HepG2 (cell line): ENCODE measurements at regions not wholly inside any gene's neighbourhood (a gene's known extent, or its start where the extent isn't known, plus 50 kb on each side); places are given as distances from the start of the nearest gene placed in this dataset.

Experiments used
- ATAC-seq: fragments of 200-7000 bp; cut with Tn5 transposase; 3 replicates; pipeline ENCODE4 v1.9.1; 2020; ENCODE audit warnings: mild to moderate bottlenecking, moderate library complexity
- BruUV-seq: library from RNA; stranded (reverse); fragments of 400-500 nt; replicated peaks from 2 replicates; lab custom pipeline; 2021; lab: Mats Ljungman, UMichigan
- CTCF ChIA-PET: fragments of 300-600 bp; formaldehyde crosslinking; extraction: SDS; loops from one replicate; lab custom pipeline; 2021; ENCODE audit warnings: low total read pairs, inconsistent platforms, low intra/inter-chr PET ratio; lab: Yijun Ruan, JAX
- POLR2A ChIA-PET: fragments of 350-600 bp; sonication (Branson Sonifier 250); formaldehyde crosslinking; loops from one replicate; lab custom pipeline; 2020; ENCODE audit warnings: antibody characterized with exemption, inconsistent platforms; lab: Yijun Ruan, JAX
- DNase-seq: peaks from one replicate; pipeline ENCODE4 v3.0.0-alpha.2; 2015; ENCODE audit warnings: low spot score
- FAIRE-seq: peaks from 3 replicates; lab custom pipeline; 2011; peaks lifted over from hg19 to GRCh38; lab: Jason Lieb, UNC
- H2AFZ ChIP-seq: one replicate; pipeline ENCODE4 v1.6.1; 2011; ENCODE audit warnings: low read length, inconsistent platforms
- H3K27ac ChIP-seq: fragments of 300-600 bp; 3 replicates; pipeline ENCODE4 v1.8.0; 2011; ENCODE audit warnings: mixed run types, mild to moderate bottlenecking, mixed read lengths, low read length, inconsistent platforms; ENCODE audit not compliant: insufficient read depth; ENCODE audit errors: extremely low read length
- H3K27me3 ChIP-seq, 2 experiments: fragments of 200-600 bp in 1 of 2; 2 replicates in 1 of 2; 3 replicates in 1 of 2; pipeline versions ENCODE4 v1.6.0 to v1.8.0; 2011; ENCODE audit warnings: low read length in 2 of 2, mild to moderate bottlenecking in 2 of 2, moderate library complexity in 2 of 2, inconsistent platforms in 1 of 2; ENCODE audit not compliant: insufficient read depth in 2 of 2, control insufficient read depth in 1 of 2
- H3K36me3 ChIP-seq, 2 experiments: fragments of 200-600 bp in 1 of 2; replicated peaks in 1 of 2; 2 replicates in 1 of 2; 3 replicates in 1 of 2; pipeline versions ENCODE4 v1.5.1 to v1.8.0; 2011; ENCODE audit warnings: low read length in 2 of 2, inconsistent platforms in 1 of 2; ENCODE audit not compliant: insufficient read depth in 2 of 2, control insufficient read depth in 1 of 2
- H3K4me1 ChIP-seq: 2 replicates; pipeline ENCODE4 v1.5.1; 2012; ENCODE audit warnings: low read length, inconsistent platforms; ENCODE audit not compliant: insufficient read depth
- H3K4me2 ChIP-seq: 2 replicates; pipeline ENCODE4 v1.6.0; 2011; ENCODE audit warnings: low read depth, low read length, inconsistent platforms
- H3K4me3 ChIP-seq, 3 experiments: fragments of 200-600 bp in 1 of 3; sonication (generic), shearing (Covaris generic) in 1 of 3; replicated peaks in 1 of 3; 2 replicates each; pipeline ENCODE4 v1.5.1; 2011 to 2016; ENCODE audit warnings: low read length in 3 of 3, inconsistent platforms in 2 of 3, low read depth in 2 of 3, mild to moderate bottlenecking in 2 of 3, control low read depth in 1 of 3, mixed read lengths in 1 of 3; ENCODE audit not compliant: insufficient read depth in 1 of 3
- H3K79me2 ChIP-seq: one replicate; pipeline ENCODE4 v1.6.1; 2011; ENCODE audit warnings: low read length, inconsistent platforms; ENCODE audit not compliant: insufficient read depth
- H3K9ac ChIP-seq: 2 replicates; pipeline ENCODE4 v1.6.0; 2011; ENCODE audit warnings: mild to moderate bottlenecking, low read depth, low read length, inconsistent platforms; ENCODE audit not compliant: insufficient read depth
- H3K9me3 ChIP-seq: 2 replicates; pipeline ENCODE4 v1.5.1; 2012; ENCODE audit warnings: mild to moderate bottlenecking, low read length
- H4K20me1 ChIP-seq: 2 replicates; pipeline ENCODE4 v1.6.0; 2011; ENCODE audit warnings: inconsistent platforms, mild to moderate bottlenecking, low read length, moderate library complexity; ENCODE audit not compliant: insufficient read depth
- CC2D1A ChIP-seq: sonication (generic); formaldehyde crosslinking; IDR thresholded peaks from 2 replicates; pipeline ENCODE4 v1.8.1; 2023; ENCODE audit warnings: mild to moderate bottlenecking, missing genetic modification reagents
- MAZ ChIP-seq, 2 experiments: sonication (generic) in 1 of 2; formaldehyde crosslinking in 1 of 2; IDR thresholded peaks; 2 replicates each; pipeline versions ENCODE4 v1.5.0 to v1.6.1; 2012 to 2020; ENCODE audit warnings: low read depth in 2 of 2, mild to moderate bottlenecking in 2 of 2, borderline replicate concordance in 1 of 2, improper control_type of control experiment in 1 of 2, low read length in 1 of 2, missing genetic modification reagents in 1 of 2, moderate library complexity in 1 of 2
- MIER3 ChIP-seq: IDR thresholded peaks from 2 replicates; pipeline ENCODE4 v1.6.1; 2016; ENCODE audit warnings: missing compliant biosample characterization, borderline replicate concordance
- NR2F6 ChIP-seq, 2 experiments: IDR thresholded peaks; 2 replicates each; pipeline ENCODE4 v1.6.1; 2016; ENCODE audit warnings: antibody characterized with exemption in 1 of 2, mild to moderate bottlenecking in 1 of 2
- WGBS: methylation state at CpG from one replicate; pipeline ENCODE4 v1.1.6; 2017; ENCODE audit warnings: low lambda C conversion rate; 5-methylcytosine and 5-hydroxymethylcytosine counted together
- in situ Hi-C: cut with HindIII; loops from 2 replicates; pipeline ENCODE4 v1.10.0; 2017; ENCODE audit warnings: low pct_unique_long_range_greater_than_20kb; ENCODE audit not compliant: extremely low pct_ligation_motif_present
- intact Hi-C: fragments of 100-400 bp; cut with micrococcal nuclease; formaldehyde crosslinking; loops from one replicate; pipeline ENCODE4 v1.10.0; 2022; ENCODE audit not compliant: unreplicated experiment
- TF ChIP-seq, protein P1 (sequence below): sonication (generic); formaldehyde crosslinking; IDR thresholded peaks from 2 replicates; pipeline ENCODE4 v1.4.0; 2020; ENCODE audit warnings: missing genetic modification reagents
- TF ChIP-seq, protein P2 (sequence below): sonication (generic); formaldehyde crosslinking; IDR thresholded peaks from 2 replicates; pipeline ENCODE4 v1.8.0; 2022; ENCODE audit warnings: mild to moderate bottlenecking, missing genetic modification reagents, moderate library complexity
- TF ChIP-seq, protein P3 (sequence below): sonication (generic); formaldehyde crosslinking; IDR thresholded peaks from 2 replicates; pipeline ENCODE4 v1.4.0; 2020; ENCODE audit warnings: missing genetic modification reagents

DNA sequence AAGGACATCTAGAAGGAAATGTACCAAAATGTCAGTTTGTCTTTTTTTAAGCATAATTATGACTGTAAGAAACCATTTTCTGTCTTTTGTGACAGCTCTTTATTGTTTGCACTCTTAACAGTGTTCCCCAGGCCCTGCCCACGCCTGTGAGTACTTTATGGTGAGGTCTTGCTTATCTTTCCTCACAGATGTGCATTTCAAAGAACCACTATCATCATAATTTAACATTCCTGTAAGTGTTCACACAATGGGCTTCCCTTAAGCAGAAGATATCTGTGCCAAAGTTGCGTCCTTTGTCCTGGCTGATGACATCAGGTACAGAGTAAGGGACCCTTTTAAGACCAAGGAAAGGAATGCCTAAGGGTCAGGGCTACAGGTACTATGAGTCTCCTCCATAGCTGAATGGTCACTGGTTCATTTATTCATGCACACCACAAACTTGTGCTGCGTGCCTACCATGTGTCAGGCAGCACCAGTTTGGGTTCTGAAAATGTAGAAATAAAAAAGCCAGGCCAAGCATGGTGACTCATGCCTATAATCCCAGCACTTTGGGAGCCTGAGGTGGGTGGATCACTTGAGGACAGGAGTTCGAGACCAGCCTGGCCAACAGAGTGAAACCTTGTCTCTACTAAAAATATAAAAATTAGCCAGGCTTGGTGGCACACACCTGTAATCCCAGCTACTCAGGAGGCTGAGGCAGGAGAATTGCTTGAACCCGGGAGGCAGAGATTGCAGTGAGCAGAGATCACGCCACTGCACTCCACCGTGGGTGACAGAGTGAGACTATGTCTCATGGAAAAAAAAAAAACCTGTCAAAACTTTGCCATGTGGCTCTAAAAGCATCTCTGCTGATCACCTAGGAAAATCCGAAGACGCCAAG is 55.4 kb upstream of the NLK start (continued):
- TF ChIP-seq MIER3 (CRISPR knock-in tag), result no peak
- no peak for TF ChIP-seq MAZ (IDR thresholded peaks at IDR 0.05; ENCODE audit: borderline replicate concordance, low read depth, low read length)
- TF ChIP-seq MAZ (CRISPR knock-in tag; IDR thresholded peaks at IDR 0.05; ENCODE audit: low read depth), result no peak

DNA sequence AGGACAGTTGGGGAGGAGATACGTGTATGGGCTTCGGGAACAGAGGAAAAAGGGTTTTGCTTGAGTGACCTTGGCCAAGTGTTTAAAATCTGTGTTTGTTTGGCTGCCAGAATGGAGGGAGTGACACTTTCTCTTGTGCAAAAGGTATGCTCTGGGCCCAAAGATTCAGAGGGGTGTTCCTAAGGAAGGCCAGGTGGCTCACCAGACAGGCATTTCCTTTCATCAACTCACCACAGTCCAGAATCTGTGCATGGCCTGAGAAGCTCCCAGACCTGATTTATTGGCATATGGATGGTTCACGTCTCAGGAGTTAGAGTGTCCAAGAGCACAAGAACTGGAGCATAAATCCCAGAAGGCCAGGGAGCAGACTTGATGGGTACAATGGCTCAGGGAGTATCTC is 53.4 kb upstream of the NLK start:
- WGBS, result 24% methylated on average over 3 of the region's 3 CpGs
- no peaks in the 10 kb centered on the region for H3K36me3 ChIP-seq
- no peaks in the 10 kb centered on the region for H4K20me1 ChIP-seq
- CTCF ChIA-PET, result no interaction called here
- intact Hi-C loops (no loop called here), in situ Hi-C loops (no loop called here)
- H3K79me2 ChIP-seq, result no peaks in the 10 kb centered on the region
- no peak for FAIRE-seq
- H3K4me1 ChIP-seq, result no peaks in the 10 kb centered on the region
- DNase-seq, result no peak
- no peak overlapping the region for H3K9ac ChIP-seq
- H2AFZ ChIP-seq, result no peak overlapping the region
- no peak for ATAC-seq
- H3K9me3 ChIP-seq, result no peaks in the 10 kb centered on the region
- no peak overlapping the region for H3K4me2 ChIP-seq
- BruUV-seq, result no TSS peak
- H3K4me3 ChIP-seq, result no peak overlapping the region
- H3K27ac ChIP-seq, result no peak overlapping the region
- H3K27me3 ChIP-seq, result no peaks in the 10 kb centered on the region
- POLR2A ChIA-PET, result no interaction called here
- TF ChIP-seq CC2D1A (CRISPR knock-in tag) (no peak), NR2F6 (IDR thresholded peaks at IDR 0.05) (no peak), NR2F6 (CRISPR knock-in tag; IDR thresholded peaks at IDR 0.05) (no peak)
- TF ChIP-seq, protein P1, sequence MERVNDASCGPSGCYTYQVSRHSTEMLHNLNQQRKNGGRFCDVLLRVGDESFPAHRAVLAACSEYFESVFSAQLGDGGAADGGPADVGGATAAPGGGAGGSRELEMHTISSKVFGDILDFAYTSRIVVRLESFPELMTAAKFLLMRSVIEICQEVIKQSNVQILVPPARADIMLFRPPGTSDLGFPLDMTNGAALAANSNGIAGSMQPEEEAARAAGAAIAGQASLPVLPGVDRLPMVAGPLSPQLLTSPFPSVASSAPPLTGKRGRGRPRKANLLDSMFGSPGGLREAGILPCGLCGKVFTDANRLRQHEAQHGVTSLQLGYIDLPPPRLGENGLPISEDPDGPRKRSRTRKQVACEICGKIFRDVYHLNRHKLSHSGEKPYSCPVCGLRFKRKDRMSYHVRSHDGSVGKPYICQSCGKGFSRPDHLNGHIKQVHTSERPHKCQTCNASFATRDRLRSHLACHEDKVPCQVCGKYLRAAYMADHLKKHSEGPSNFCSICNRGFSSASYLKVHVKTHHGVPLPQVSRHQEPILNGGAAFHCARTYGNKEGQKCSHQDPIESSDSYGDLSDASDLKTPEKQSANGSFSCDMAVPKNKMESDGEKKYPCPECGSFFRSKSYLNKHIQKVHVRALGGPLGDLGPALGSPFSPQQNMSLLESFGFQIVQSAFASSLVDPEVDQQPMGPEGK (CRISPR knock-in tag), result no peak
- TF ChIP-seq, protein P2, sequence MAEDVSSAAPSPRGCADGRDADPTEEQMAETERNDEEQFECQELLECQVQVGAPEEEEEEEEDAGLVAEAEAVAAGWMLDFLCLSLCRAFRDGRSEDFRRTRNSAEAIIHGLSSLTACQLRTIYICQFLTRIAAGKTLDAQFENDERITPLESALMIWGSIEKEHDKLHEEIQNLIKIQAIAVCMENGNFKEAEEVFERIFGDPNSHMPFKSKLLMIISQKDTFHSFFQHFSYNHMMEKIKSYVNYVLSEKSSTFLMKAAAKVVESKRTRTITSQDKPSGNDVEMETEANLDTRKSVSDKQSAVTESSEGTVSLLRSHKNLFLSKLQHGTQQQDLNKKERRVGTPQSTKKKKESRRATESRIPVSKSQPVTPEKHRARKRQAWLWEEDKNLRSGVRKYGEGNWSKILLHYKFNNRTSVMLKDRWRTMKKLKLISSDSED, result no peak
- TF ChIP-seq, protein P3, sequence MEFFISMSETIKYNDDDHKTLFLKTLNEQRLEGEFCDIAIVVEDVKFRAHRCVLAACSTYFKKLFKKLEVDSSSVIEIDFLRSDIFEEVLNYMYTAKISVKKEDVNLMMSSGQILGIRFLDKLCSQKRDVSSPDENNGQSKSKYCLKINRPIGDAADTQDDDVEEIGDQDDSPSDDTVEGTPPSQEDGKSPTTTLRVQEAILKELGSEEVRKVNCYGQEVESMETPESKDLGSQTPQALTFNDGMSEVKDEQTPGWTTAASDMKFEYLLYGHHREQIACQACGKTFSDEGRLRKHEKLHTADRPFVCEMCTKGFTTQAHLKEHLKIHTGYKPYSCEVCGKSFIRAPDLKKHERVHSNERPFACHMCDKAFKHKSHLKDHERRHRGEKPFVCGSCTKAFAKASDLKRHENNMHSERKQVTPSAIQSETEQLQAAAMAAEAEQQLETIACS (CRISPR knock-in tag), result no peak
